Osteoblast (primary cell): ENCODE measurements at regions not wholly inside any gene's neighbourhood (a gene's known extent, or its start where the extent isn't known, plus 50 kb on each side); places are given as distances from the start of the nearest gene placed in this dataset.
A peak's percentile ranks its signal among the peaks of the same experiment; 100 is the strongest.

Source experiments
- DNase-seq: peaks from one replicate; pipeline ENCODE4 v3.0.0; 2011; ENCODE audit warnings: low spot score, mixed read lengths; ENCODE audit not compliant: insufficient read length; ENCODE audit errors: missing footprints
- H2AFZ ChIP-seq: 2 replicates; pipeline ENCODE4 v1.6.0; 2011; ENCODE audit warnings: mild to moderate bottlenecking, low read length
- H3K27ac ChIP-seq: 2 replicates; pipeline ENCODE4 v1.5.1; 2011; ENCODE audit warnings: mild to moderate bottlenecking, low read depth, low read length, moderate library complexity
- H3K27me3 ChIP-seq: 2 replicates; pipeline ENCODE4 v1.6.0; 2012; ENCODE audit warnings: mild to moderate bottlenecking, control low read depth, inconsistent platforms, low read length, moderate library complexity; ENCODE audit not compliant: insufficient read depth
- H3K36me3 ChIP-seq: 2 replicates; pipeline ENCODE4 v1.5.1; 2011; ENCODE audit warnings: mild to moderate bottlenecking, low read length, control low read depth, moderate library complexity; ENCODE audit not compliant: insufficient read depth
- H3K4me1 ChIP-seq: 2 replicates; pipeline ENCODE4 v1.5.1; 2011; ENCODE audit warnings: mild to moderate bottlenecking, low read length, control low read depth, moderate library complexity; ENCODE audit not compliant: insufficient read depth
- H3K4me2 ChIP-seq: 2 replicates; pipeline ENCODE4 v1.6.0; 2011; ENCODE audit warnings: mild to moderate bottlenecking, low read length; ENCODE audit not compliant: insufficient read depth
- H3K4me3 ChIP-seq: fragments of 200-600 bp; sonication (generic); 3 replicates; pipeline ENCODE4 v1.5.1; 2012; ENCODE audit warnings: mild to moderate bottlenecking, low read length, inconsistent platforms; ENCODE audit not compliant: insufficient read depth
- H3K79me2 ChIP-seq: 2 replicates; pipeline ENCODE4 v1.6.0; 2012; ENCODE audit warnings: mild to moderate bottlenecking, low read length, control low read depth, inconsistent platforms; ENCODE audit not compliant: insufficient read depth
- H3K9me3 ChIP-seq: 2 replicates; pipeline ENCODE4 v1.5.1; 2011; ENCODE audit warnings: low read depth, low read length, control low read depth
- H4K20me1 ChIP-seq: 2 replicates; pipeline ENCODE4 v1.6.0; 2012; ENCODE audit warnings: mild to moderate bottlenecking, low read length, control low read depth; ENCODE audit not compliant: insufficient read depth
- TF ChIP-seq, protein P1 (sequence below): IDR thresholded peaks from 2 replicates; pipeline ENCODE4 v1.5.1; 2011; ENCODE audit warnings: mild to moderate bottlenecking, low read depth, low read length, moderate library complexity; ENCODE audit errors: extremely low read depth

DNA sequence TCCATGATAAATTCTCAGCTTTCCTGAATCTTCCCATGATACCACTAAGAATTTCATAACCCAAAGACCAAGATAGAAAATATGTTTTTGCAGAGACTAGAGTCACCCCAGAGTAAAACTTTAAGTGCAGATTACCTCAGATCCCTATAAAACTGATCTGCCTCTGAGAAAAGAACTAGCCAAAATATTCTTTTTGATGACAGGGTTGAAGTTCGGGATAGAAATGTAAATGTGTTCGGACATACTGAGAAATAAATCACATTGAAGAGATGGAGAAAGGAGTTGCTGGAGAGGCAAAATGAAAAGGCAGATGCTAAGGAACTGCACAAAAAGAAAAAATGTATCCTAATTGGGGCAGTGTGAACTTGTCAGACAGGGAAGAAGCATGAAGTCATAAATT is 501.8 kb downstream of the ANKRD50 start:
- peaks cover 9% of the 10 kb centered on the region for H3K4me1 ChIP-seq
- TF ChIP-seq, protein P1, sequence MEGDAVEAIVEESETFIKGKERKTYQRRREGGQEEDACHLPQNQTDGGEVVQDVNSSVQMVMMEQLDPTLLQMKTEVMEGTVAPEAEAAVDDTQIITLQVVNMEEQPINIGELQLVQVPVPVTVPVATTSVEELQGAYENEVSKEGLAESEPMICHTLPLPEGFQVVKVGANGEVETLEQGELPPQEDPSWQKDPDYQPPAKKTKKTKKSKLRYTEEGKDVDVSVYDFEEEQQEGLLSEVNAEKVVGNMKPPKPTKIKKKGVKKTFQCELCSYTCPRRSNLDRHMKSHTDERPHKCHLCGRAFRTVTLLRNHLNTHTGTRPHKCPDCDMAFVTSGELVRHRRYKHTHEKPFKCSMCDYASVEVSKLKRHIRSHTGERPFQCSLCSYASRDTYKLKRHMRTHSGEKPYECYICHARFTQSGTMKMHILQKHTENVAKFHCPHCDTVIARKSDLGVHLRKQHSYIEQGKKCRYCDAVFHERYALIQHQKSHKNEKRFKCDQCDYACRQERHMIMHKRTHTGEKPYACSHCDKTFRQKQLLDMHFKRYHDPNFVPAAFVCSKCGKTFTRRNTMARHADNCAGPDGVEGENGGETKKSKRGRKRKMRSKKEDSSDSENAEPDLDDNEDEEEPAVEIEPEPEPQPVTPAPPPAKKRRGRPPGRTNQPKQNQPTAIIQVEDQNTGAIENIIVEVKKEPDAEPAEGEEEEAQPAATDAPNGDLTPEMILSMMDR, result no peak
- H3K4me2 ChIP-seq, result no peak overlapping the region
- H3K9me3 ChIP-seq, result no peaks in the 10 kb centered on the region
- H3K27me3 ChIP-seq, result no peaks in the 10 kb centered on the region
- no peak overlapping the region for H3K27ac ChIP-seq
- no peak overlapping the region for H2AFZ ChIP-seq
- H3K4me3 ChIP-seq, result no peak overlapping the region
- no peaks in the 10 kb centered on the region for H3K36me3 ChIP-seq
- no peaks in the 10 kb centered on the region for H3K79me2 ChIP-seq
- no peaks in the 10 kb centered on the region for H4K20me1 ChIP-seq
- DNase-seq, result no peak

DNA sequence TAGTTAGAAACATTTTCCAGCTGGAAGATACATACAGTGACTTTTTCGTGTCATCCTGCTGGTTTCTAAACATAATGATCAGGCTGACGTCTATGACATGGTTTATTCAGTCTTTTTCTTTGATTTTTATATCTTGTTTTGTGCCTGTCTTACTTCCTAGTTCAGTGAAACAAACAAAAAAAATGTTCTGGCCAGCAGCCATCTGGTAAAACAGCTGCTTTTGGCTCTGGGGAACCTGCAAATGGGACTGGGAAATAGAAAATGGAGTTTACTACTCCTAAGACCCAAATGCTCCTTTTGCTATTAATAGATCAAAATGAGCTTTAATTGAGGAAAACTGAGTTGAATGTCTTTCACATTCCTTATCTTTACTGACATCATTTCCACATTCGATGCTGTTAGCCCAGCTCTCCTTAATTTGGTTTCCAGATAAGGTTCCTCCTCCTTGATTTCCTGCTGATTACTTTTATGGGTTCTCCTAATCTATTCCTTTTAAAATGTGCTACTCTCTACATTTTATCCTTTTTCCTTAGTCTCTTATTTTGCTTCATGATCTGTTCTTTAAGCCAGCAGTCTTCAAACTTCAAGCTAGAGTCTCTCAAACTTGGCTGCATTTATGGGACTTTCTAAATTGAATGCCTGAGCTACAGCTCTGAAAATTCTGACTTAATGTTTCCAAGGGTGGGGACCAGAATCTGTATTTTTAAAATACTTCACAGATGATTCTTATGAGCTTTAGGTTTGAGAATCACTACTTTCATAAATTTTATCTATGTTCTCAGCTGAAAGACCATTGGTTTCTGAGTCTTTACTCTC is 499.5 kb downstream of the ANKRD50 start:
- Histone ChIP-seq H4K20me1 (no peaks in the 10 kb centered on the region), H3K36me3 (no peaks in the 10 kb centered on the region), H3K27me3 (no peaks in the 10 kb centered on the region), H3K4me3 (no peak overlapping the region), H3K4me1 (peaks cover 3% of the 10 kb centered on the region), H3K9me3 (no peaks in the 10 kb centered on the region), H3K4me2 (no peak overlapping the region), H3K27ac (no peak overlapping the region), H2AFZ (peak overlapping the region; percentile 33), H3K79me2 (no peaks in the 10 kb centered on the region)
- no peak for DNase-seq
- TF ChIP-seq, protein P1, result no peak

DNA sequence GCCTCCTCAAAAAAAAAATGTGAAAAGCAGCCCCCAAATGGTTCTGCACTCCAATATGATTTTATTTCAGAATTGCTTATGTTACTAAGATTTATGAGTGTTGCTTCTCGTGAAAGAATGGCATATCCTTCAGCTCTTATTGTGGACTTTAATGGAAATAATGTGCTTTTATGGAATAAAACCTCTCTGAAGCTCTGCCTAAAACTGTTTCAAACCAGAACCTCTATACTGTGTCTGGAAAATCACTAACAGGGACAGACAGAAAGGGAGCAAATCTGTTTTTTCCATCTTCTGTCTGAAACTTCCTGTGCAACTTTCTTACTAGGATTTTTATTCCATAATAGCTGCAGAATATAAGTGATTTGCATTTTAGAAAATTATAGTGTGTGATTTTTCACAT is 493.1 kb downstream of the ANKRD50 start:
- TF ChIP-seq, protein P1, result no peak
- Histone ChIP-seq H4K20me1 (no peaks in the 10 kb centered on the region), H3K27me3 (no peaks in the 10 kb centered on the region), H3K27ac (no peak overlapping the region), H3K4me2 (no peak overlapping the region), H3K79me2 (no peaks in the 10 kb centered on the region), H3K9me3 (no peaks in the 10 kb centered on the region), H3K36me3 (no peaks in the 10 kb centered on the region), H3K4me3 (no peak overlapping the region), H3K4me1 (no peaks in the 10 kb centered on the region), H2AFZ (no peak overlapping the region)
- DNase-seq, result no peak

DNA sequence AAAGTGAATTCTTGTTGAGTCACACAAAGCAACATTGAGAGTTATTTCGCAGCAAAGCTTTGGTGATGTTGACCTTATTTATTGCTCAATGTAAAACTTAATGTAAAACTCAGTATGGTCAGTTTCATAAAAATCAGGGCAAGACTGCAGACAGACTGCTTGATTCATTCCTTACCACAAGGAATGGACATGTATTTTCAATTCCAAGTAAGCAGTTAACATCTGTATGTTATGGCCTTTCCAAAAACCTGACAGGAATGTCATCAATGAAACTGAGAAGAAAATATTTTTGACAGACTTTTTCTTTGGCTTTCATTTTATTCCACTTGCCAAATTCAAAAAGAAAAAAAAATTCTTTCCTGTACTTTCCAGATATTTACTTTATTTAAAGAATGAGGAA is 488.3 kb downstream of the ANKRD50 start:
- Histone ChIP-seq H3K27me3 (no peaks in the 10 kb centered on the region), H3K36me3 (no peaks in the 10 kb centered on the region), H3K79me2 (no peaks in the 10 kb centered on the region), H4K20me1 (no peaks in the 10 kb centered on the region), H3K4me3 (no peak overlapping the region), H3K27ac (no peak overlapping the region), H3K4me2 (no peak overlapping the region), H2AFZ (no peak overlapping the region), H3K4me1 (no peaks in the 10 kb centered on the region), H3K9me3 (no peaks in the 10 kb centered on the region)
- TF ChIP-seq, protein P1, result no peak
- no peak for DNase-seq
